Liver (tissue), 3 donors: ENCODE measurements at regions not wholly inside any gene's neighbourhood (a gene's known extent, or its start where the extent isn't known, plus 50 kb on each side); places are given as distances from the start of the nearest gene placed in this dataset.

Experiments
- FOXA1 ChIP-seq: IDR thresholded peaks from 2 replicates; pipeline ENCODE4 v1.6.1; 2016; ENCODE audit warnings: antibody characterized with exemption
- GABPA ChIP-seq, 2 donors: IDR thresholded peaks in 1 of 2; conservative IDR thresholded peaks in 1 of 2; 2 replicates each; pipeline ENCODE4 v1.6.1; 2016; ENCODE audit warnings: antibody characterized with exemption in 2 of 2, mild to moderate bottlenecking in 1 of 2, moderate library complexity in 1 of 2
- HNF4G ChIP-seq: IDR thresholded peaks from 2 replicates; pipeline ENCODE4 v1.6.1; 2016; ENCODE audit warnings: antibody characterized with exemption
- JUND ChIP-seq, 2 donors: IDR thresholded peaks; 2 replicates each; pipeline ENCODE4 v1.6.1; 2016; ENCODE audit warnings: antibody characterized with exemption in 2 of 2
- NR2F2 ChIP-seq: IDR thresholded peaks from 2 replicates; pipeline ENCODE4 v1.6.1; 2016; ENCODE audit warnings: antibody characterized with exemption
- RAD21 ChIP-seq, 2 donors: IDR thresholded peaks; 2 replicates each; pipeline ENCODE4 v1.6.1; 2016; ENCODE audit warnings: antibody characterized with exemption in 2 of 2, mild to moderate bottlenecking in 2 of 2
- SP1 ChIP-seq: IDR thresholded peaks from 2 replicates; pipeline ENCODE4 v1.6.1; 2018; ENCODE audit warnings: antibody characterized with exemption, mild to moderate bottlenecking
- TAF1 ChIP-seq: conservative IDR thresholded peaks from 2 replicates; pipeline ENCODE4 v1.6.1; 2016; ENCODE audit warnings: antibody characterized with exemption, mild to moderate bottlenecking
- YY1 ChIP-seq: IDR thresholded peaks from 2 replicates; pipeline ENCODE4 v1.6.1; 2016; ENCODE audit warnings: antibody characterized with exemption, mild to moderate bottlenecking
- TF ChIP-seq, protein P1 (sequence below): fragments of 150-350 bp; IDR thresholded peaks from 2 replicates; pipeline ENCODE4 v1.5.1; 2017; ENCODE audit warnings: improper control_type of control experiment, low read depth, low read length; ENCODE audit not compliant: missing input control
- TF ChIP-seq, protein P2 (sequence below): IDR thresholded peaks from 2 replicates; pipeline ENCODE4 v1.6.1; 2016; ENCODE audit warnings: antibody characterized with exemption
- TF ChIP-seq, protein P3 (sequence below): IDR thresholded peaks from 2 replicates; pipeline ENCODE4 v1.6.1; 2016; ENCODE audit warnings: antibody characterized with exemption, mild to moderate bottlenecking
- TF ChIP-seq, protein P4 (sequence below): IDR thresholded peaks from 2 replicates; pipeline ENCODE4 v1.6.1; 2016; ENCODE audit warnings: antibody characterized with exemption
- TF ChIP-seq, protein P5 (sequence below): IDR thresholded peaks from 2 replicates; pipeline ENCODE4 v1.6.1; 2016; ENCODE audit warnings: antibody characterized with exemption
- donor health status: healthy.
- donor health status: healthy.

DNA sequence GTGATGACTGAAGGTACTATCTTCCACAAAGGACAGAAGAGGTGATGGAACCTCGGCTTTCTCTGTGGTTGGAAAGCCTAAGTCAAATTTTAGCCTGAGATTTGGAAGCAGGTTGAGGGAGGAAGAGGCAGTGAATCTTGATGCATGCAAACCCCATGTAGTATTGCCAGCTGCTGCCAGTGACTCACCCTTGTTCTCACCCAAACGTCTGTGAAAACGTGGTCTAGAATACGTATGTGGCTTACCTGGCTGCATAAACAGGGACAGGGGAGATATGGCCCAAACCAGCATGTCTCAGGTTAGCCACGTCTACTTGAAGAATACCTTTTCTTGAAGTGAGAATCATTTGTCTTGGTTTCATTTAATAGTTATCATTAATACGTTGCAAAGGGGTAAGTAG is 438.0 kb upstream of the MAF start:
- TF ChIP-seq, protein P1, sequence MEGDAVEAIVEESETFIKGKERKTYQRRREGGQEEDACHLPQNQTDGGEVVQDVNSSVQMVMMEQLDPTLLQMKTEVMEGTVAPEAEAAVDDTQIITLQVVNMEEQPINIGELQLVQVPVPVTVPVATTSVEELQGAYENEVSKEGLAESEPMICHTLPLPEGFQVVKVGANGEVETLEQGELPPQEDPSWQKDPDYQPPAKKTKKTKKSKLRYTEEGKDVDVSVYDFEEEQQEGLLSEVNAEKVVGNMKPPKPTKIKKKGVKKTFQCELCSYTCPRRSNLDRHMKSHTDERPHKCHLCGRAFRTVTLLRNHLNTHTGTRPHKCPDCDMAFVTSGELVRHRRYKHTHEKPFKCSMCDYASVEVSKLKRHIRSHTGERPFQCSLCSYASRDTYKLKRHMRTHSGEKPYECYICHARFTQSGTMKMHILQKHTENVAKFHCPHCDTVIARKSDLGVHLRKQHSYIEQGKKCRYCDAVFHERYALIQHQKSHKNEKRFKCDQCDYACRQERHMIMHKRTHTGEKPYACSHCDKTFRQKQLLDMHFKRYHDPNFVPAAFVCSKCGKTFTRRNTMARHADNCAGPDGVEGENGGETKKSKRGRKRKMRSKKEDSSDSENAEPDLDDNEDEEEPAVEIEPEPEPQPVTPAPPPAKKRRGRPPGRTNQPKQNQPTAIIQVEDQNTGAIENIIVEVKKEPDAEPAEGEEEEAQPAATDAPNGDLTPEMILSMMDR: no peak
- TF ChIP-seq, protein P2, sequence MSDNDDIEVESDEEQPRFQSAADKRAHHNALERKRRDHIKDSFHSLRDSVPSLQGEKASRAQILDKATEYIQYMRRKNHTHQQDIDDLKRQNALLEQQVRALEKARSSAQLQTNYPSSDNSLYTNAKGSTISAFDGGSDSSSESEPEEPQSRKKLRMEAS: no peak
- TF ChIP-seq, protein P3, sequence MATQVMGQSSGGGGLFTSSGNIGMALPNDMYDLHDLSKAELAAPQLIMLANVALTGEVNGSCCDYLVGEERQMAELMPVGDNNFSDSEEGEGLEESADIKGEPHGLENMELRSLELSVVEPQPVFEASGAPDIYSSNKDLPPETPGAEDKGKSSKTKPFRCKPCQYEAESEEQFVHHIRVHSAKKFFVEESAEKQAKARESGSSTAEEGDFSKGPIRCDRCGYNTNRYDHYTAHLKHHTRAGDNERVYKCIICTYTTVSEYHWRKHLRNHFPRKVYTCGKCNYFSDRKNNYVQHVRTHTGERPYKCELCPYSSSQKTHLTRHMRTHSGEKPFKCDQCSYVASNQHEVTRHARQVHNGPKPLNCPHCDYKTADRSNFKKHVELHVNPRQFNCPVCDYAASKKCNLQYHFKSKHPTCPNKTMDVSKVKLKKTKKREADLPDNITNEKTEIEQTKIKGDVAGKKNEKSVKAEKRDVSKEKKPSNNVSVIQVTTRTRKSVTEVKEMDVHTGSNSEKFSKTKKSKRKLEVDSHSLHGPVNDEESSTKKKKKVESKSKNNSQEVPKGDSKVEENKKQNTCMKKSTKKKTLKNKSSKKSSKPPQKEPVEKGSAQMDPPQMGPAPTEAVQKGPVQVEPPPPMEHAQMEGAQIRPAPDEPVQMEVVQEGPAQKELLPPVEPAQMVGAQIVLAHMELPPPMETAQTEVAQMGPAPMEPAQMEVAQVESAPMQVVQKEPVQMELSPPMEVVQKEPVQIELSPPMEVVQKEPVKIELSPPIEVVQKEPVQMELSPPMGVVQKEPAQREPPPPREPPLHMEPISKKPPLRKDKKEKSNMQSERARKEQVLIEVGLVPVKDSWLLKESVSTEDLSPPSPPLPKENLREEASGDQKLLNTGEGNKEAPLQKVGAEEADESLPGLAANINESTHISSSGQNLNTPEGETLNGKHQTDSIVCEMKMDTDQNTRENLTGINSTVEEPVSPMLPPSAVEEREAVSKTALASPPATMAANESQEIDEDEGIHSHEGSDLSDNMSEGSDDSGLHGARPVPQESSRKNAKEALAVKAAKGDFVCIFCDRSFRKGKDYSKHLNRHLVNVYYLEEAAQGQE: no peak
- TF ChIP-seq JUND (IDR thresholded peaks at IDR 0.05) (no peak), FOXA1 (no peak), RAD21 (IDR thresholded peaks at IDR 0.05) (no peak), GABPA (IDR thresholded peaks at IDR 0.05 in 1 of 2, conservative IDR thresholded peaks at IDR 0.05 in 1 of 2) (no peak), NR2F2 (no peak), TAF1 (no peak), SP1 (no peak), HNF4G (no peak), YY1 (no peak)
- TF ChIP-seq, protein P4, sequence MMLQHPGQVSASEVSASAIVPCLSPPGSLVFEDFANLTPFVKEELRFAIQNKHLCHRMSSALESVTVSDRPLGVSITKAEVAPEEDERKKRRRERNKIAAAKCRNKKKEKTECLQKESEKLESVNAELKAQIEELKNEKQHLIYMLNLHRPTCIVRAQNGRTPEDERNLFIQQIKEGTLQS: no peak
- TF ChIP-seq, protein P5, sequence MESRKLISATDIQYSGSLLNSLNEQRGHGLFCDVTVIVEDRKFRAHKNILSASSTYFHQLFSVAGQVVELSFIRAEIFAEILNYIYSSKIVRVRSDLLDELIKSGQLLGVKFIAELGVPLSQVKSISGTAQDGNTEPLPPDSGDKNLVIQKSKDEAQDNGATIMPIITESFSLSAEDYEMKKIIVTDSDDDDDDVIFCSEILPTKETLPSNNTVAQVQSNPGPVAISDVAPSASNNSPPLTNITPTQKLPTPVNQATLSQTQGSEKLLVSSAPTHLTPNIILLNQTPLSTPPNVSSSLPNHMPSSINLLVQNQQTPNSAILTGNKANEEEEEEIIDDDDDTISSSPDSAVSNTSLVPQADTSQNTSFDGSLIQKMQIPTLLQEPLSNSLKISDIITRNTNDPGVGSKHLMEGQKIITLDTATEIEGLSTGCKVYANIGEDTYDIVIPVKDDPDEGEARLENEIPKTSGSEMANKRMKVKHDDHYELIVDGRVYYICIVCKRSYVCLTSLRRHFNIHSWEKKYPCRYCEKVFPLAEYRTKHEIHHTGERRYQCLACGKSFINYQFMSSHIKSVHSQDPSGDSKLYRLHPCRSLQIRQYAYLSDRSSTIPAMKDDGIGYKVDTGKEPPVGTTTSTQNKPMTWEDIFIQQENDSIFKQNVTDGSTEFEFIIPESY: no peak
